Epithelial cell of esophagus (primary cell): ENCODE measurements at regions not wholly inside any gene's neighbourhood (a gene's known extent, or its start where the extent isn't known, plus 50 kb on each side); places are given as distances from the start of the nearest gene placed in this dataset.

Experiments used
- DNase-seq: peaks from one replicate; pipeline ENCODE4 v3.0.0; 2010; ENCODE audit warnings: low read depth
- H3K4me3 ChIP-seq: 2 replicates; pipeline ENCODE4 v1.5.1; 2011; ENCODE audit warnings: mild to moderate bottlenecking, low read length, control low read depth
- CTCF ChIP-seq: IDR thresholded peaks from 2 replicates; pipeline ENCODE4 v1.5.1; 2011; ENCODE audit warnings: low read depth, mild to moderate bottlenecking, low read length, control low read depth, inconsistent platforms; ENCODE audit not compliant: insufficient read depth; ENCODE audit errors: missing control alignments

GRCh38 chr16:56101480-56101879 lies 89.8 kb upstream of the GNAO1 start:
- no peak for DNase-seq
- TF ChIP-seq CTCF, result no peak
- H3K4me3 ChIP-seq, result no peak overlapping the region

- no peak for DNase-seq
- H3K4me3 ChIP-seq, result no peak overlapping the region
- TF ChIP-seq CTCF, result no peak
These were observed 94.0 kb upstream of the GNAO1 start for GRCh38 chr16:56097306-56097705.

GRCh38 chr16:56094231-56094630 lies 97.1 kb upstream of the GNAO1 start:
- no peak for DNase-seq
- no peak for TF ChIP-seq CTCF
- no peak overlapping the region for H3K4me3 ChIP-seq

GRCh38 chr16:56093055-56093454 lies 98.2 kb upstream of the GNAO1 start:
- no peak overlapping the region for H3K4me3 ChIP-seq
- peak; percentile 29 for DNase-seq
- no peak for TF ChIP-seq CTCF

GRCh38 chr16:56090076-56090475 lies 101.2 kb upstream of the GNAO1 start:
- DNase-seq, result no peak
- no peak for TF ChIP-seq CTCF

GRCh38 chr16:56087626-56088025 lies 103.7 kb upstream of the GNAO1 start:
- TF ChIP-seq CTCF, result no peak
- H3K4me3 ChIP-seq, result no peak overlapping the region
- no peak for DNase-seq

More at GRCh38 chr16:56090076-56090475, 101.2 kb upstream of the GNAO1 start:
- no peak overlapping the region for H3K4me3 ChIP-seq

- H3K4me3 ChIP-seq, result no peak overlapping the region
- no peak for TF ChIP-seq CTCF
- DNase-seq, result no peak
These were observed 109.9 kb upstream of the GNAO1 start for GRCh38 chr16:56081371-56081770.
